OCI-LY1 (cell line): ENCODE measurements at regions not wholly inside any gene's neighbourhood (a gene's known extent, or its start where the extent isn't known, plus 50 kb on each side); places are given as distances from the start of the nearest gene placed in this dataset.

Experiments used
- EZH2 ChIP-seq: fragments of 200-600 bp; sonication (generic), shearing (Covaris generic); IDR thresholded peaks from 2 replicates; pipeline ENCODE4 v1.8.0; 2017; ENCODE audit warnings: borderline replicate concordance, mixed run types, mild to moderate bottlenecking, antibody characterized with exemption, low read length, moderate library complexity, mixed read lengths
- TF ChIP-seq, protein P1 (sequence below): fragments of 200-600 bp; sonication (generic), shearing (Covaris generic); IDR thresholded peaks from 2 replicates; pipeline ENCODE4 v1.5.1; 2017; ENCODE audit warnings: mild to moderate bottlenecking, antibody characterized with exemption, low read length, moderate library complexity, mixed read lengths

DNA sequence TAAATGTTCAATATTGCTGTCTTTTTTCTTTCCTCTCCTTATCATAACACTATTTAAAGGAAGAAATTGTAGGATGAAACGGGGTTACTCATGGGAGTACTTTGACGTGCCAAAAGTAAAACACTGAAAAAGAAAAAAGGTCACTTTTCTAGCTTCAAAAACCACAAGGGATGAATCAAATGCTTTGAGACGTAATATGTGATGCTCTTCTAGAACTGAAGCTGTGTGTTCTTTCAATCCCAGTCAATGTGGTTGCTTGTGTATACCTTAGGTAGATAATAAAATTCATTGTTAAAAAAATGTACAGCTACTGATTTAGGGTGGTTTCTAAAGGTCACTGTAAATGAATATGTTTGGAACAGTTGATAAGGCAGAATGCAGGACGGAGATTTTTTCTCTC is 538.8 kb upstream of the ZNF717 start:
- TF ChIP-seq, protein P1, sequence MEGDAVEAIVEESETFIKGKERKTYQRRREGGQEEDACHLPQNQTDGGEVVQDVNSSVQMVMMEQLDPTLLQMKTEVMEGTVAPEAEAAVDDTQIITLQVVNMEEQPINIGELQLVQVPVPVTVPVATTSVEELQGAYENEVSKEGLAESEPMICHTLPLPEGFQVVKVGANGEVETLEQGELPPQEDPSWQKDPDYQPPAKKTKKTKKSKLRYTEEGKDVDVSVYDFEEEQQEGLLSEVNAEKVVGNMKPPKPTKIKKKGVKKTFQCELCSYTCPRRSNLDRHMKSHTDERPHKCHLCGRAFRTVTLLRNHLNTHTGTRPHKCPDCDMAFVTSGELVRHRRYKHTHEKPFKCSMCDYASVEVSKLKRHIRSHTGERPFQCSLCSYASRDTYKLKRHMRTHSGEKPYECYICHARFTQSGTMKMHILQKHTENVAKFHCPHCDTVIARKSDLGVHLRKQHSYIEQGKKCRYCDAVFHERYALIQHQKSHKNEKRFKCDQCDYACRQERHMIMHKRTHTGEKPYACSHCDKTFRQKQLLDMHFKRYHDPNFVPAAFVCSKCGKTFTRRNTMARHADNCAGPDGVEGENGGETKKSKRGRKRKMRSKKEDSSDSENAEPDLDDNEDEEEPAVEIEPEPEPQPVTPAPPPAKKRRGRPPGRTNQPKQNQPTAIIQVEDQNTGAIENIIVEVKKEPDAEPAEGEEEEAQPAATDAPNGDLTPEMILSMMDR = no peak
- no peak for TF ChIP-seq EZH2
